ENCODE measurements at regions not wholly inside any gene's neighbourhood (a gene's known extent, or its start where the extent isn't known, plus 50 kb on each side); places are given as distances from the start of the nearest gene placed in this dataset.

DNA sequence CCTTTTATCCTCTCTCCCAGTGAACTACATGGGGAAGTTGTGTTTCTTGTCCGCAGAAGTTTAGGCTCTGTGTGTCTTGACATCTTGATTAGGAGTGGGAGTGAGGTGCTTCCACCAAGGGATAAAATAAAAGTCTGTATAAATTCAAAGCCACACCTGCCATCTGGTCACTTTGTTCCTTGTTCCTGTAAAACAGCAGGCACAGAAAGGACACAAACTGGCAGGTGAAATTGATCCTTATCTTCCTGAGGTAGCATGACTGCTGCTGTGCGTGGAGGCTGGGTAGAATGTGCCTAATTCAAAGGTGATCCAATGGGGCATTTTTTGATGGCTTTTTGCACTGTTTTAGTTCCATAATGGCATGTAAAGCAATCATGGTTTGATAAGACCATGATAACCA, 104.3 kb upstream of the KITLG start:
- Histone ChIP-seq H3K27me3 (no peaks in the 10 kb centered on the region), H3K4me3 (no peak overlapping the region), H3K9me2 (replicated peaks; ENCODE audit: insufficient read depth) (no peaks in the 10 kb centered on the region), H3K4me2 (no peak overlapping the region), H2AFZ (no peak overlapping the region), H3K79me2 (no peaks in the 10 kb centered on the region), H3K36me3 (replicated peaks; ENCODE audit: insufficient read depth, low read depth) (no peaks in the 10 kb centered on the region), H3K4me1 (ENCODE audit: insufficient read depth) (no peaks in the 10 kb centered on the region), H3K27ac (no peak overlapping the region), H4K20me1 (ENCODE audit: insufficient read depth, poor library complexity, severe bottlenecking) (no peaks in the 10 kb centered on the region), H3K9me3 (ENCODE audit: low read depth) (no peaks in the 10 kb centered on the region)
- 88% methylated on average over 2 of the region's 2 CpGs for WGBS (ENCODE audit: low lambda C conversion rate, missing lambda C conversion rate)
- no peak for DNase-seq (ENCODE audit: low spot score)
- TF ChIP-seq EZH2 (IDR thresholded peaks at IDR 0.05; ENCODE audit: borderline replicate concordance): no peak
- TF ChIP-seq, protein P1, sequence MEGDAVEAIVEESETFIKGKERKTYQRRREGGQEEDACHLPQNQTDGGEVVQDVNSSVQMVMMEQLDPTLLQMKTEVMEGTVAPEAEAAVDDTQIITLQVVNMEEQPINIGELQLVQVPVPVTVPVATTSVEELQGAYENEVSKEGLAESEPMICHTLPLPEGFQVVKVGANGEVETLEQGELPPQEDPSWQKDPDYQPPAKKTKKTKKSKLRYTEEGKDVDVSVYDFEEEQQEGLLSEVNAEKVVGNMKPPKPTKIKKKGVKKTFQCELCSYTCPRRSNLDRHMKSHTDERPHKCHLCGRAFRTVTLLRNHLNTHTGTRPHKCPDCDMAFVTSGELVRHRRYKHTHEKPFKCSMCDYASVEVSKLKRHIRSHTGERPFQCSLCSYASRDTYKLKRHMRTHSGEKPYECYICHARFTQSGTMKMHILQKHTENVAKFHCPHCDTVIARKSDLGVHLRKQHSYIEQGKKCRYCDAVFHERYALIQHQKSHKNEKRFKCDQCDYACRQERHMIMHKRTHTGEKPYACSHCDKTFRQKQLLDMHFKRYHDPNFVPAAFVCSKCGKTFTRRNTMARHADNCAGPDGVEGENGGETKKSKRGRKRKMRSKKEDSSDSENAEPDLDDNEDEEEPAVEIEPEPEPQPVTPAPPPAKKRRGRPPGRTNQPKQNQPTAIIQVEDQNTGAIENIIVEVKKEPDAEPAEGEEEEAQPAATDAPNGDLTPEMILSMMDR (IDR thresholded peaks at IDR 0.05; ENCODE audit: poor library complexity): no peak
- TF ChIP-seq EZH2phosphoT487 (IDR thresholded peaks at IDR 0.05; ENCODE audit: low read depth, severe bottlenecking, unreplicated experiment): no peak

DNA sequence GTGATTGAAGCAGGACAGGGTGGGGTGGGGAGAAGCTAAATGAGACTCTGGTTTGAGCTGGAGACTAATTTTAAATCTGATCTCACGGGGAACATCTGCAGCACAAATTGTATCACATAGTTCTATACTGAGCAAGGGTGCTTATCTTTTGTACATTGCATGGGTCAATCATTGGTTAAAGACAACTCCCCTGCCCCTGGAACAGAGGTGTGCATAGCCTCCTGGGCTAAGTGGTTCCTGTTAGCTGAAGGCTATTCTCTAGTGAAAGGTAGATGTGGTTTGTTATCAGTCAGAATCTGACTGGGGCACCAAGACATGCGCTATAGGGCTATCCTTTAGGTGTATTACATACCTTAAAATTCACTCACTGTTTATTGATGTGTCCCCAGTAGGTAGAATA, 103.9 kb upstream of the KITLG start:
- Histone ChIP-seq H3K4me1 (ENCODE audit: insufficient read depth) (no peaks in the 10 kb centered on the region), H3K4me2 (no peak overlapping the region), H3K9me3 (ENCODE audit: low read depth) (no peaks in the 10 kb centered on the region), H3K36me3 (replicated peaks; ENCODE audit: insufficient read depth, low read depth) (no peaks in the 10 kb centered on the region), H4K20me1 (ENCODE audit: insufficient read depth, poor library complexity, severe bottlenecking) (no peaks in the 10 kb centered on the region), H3K9me2 (replicated peaks; ENCODE audit: insufficient read depth) (no peaks in the 10 kb centered on the region), H2AFZ (no peak overlapping the region), H3K4me3 (no peak overlapping the region), H3K27me3 (no peaks in the 10 kb centered on the region), H3K79me2 (no peaks in the 10 kb centered on the region), H3K27ac (no peak overlapping the region)
- DNase-seq (ENCODE audit: low spot score): no peak
- WGBS (ENCODE audit: low lambda C conversion rate, missing lambda C conversion rate): 87% methylated on average over 2 of the region's 2 CpGs
- no peak for TF ChIP-seq EZH2phosphoT487 (IDR thresholded peaks at IDR 0.05; ENCODE audit: low read depth, severe bottlenecking, unreplicated experiment)
- TF ChIP-seq, protein P1 (IDR thresholded peaks at IDR 0.05; ENCODE audit: poor library complexity): no peak

DNA sequence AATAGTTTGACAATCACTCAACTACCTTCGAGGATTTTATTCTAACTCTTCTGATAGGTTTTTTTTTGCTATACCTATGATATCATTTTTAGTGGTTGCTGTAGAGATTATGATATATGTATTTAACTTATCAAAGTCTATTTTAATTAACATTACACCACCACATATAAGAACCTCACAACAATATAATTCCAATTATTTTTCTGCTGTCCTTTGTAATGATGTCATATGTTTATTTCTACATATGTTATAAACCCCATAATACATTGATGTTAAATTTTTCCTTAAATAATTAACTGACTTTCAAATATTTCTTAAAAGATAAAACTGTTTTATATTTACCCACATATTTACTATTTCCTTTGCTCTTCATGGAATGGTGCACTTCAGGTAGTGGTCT, 103.4 kb upstream of the KITLG start:
- Histone ChIP-seq H3K4me3 (no peak overlapping the region), H4K20me1 (ENCODE audit: insufficient read depth, poor library complexity, severe bottlenecking) (no peaks in the 10 kb centered on the region), H3K79me2 (no peaks in the 10 kb centered on the region), H2AFZ (no peak overlapping the region), H3K9me3 (ENCODE audit: low read depth) (no peaks in the 10 kb centered on the region), H3K4me1 (ENCODE audit: insufficient read depth) (no peaks in the 10 kb centered on the region), H3K9me2 (replicated peaks; ENCODE audit: insufficient read depth) (no peaks in the 10 kb centered on the region), H3K27ac (no peak overlapping the region), H3K27me3 (no peaks in the 10 kb centered on the region), H3K4me2 (no peak overlapping the region), H3K36me3 (replicated peaks; ENCODE audit: insufficient read depth, low read depth) (no peaks in the 10 kb centered on the region)
- WGBS (ENCODE audit: low lambda C conversion rate, missing lambda C conversion rate): 92% methylated on average over 1 of the region's 1 CpG
- TF ChIP-seq, protein P1 (IDR thresholded peaks at IDR 0.05; ENCODE audit: poor library complexity): no peak
- no peak for TF ChIP-seq EZH2 (IDR thresholded peaks at IDR 0.05; ENCODE audit: borderline replicate concordance)
- no peak for TF ChIP-seq EZH2phosphoT487 (IDR thresholded peaks at IDR 0.05; ENCODE audit: low read depth, severe bottlenecking, unreplicated experiment)
- no peak for DNase-seq (ENCODE audit: low spot score)

DNA sequence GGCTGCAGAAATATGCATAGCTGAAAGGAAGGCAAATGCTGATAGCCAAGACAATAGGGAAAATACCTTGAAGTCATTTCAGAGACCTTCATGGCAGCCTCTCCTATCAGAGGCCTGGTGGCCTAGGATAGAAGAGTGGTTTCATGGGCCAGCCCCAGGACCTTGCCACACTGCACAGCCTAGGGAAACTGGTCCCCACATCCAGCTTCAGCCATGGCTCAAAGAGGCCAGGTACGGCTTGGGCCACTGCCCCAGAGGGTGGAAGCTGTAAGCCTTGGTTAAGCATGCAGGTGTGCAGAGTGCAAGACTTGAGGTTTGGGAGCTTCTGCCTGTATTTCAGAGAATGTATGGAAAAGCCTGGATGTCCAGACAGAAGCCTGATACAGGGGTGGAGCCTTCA, 101.0 kb upstream of the KITLG start:
- no peak overlapping the region for H3K4me2 ChIP-seq
- 96% methylated on average over 1 of the region's 1 CpG for WGBS (ENCODE audit: low lambda C conversion rate, missing lambda C conversion rate)

More for the DNA sequence above, 101.0 kb upstream of the KITLG start:
- no peak for TF ChIP-seq EZH2 (IDR thresholded peaks at IDR 0.05; ENCODE audit: borderline replicate concordance)
- TF ChIP-seq, protein P1 (IDR thresholded peaks at IDR 0.05; ENCODE audit: poor library complexity): no peak
- no peak for TF ChIP-seq EZH2phosphoT487 (IDR thresholded peaks at IDR 0.05; ENCODE audit: low read depth, severe bottlenecking, unreplicated experiment)
- Histone ChIP-seq H3K27ac (no peak overlapping the region), H4K20me1 (ENCODE audit: insufficient read depth, poor library complexity, severe bottlenecking) (no peaks in the 10 kb centered on the region), H3K27me3 (no peaks in the 10 kb centered on the region), H3K4me3 (no peak overlapping the region), H3K36me3 (replicated peaks; ENCODE audit: insufficient read depth, low read depth) (no peaks in the 10 kb centered on the region), H2AFZ (no peak overlapping the region), H3K4me1 (ENCODE audit: insufficient read depth) (no peaks in the 10 kb centered on the region), H3K79me2 (no peaks in the 10 kb centered on the region), H3K9me2 (replicated peaks; ENCODE audit: insufficient read depth) (no peaks in the 10 kb centered on the region), H3K9me3 (ENCODE audit: low read depth) (no peaks in the 10 kb centered on the region)
- DNase-seq (ENCODE audit: low spot score): no peak

Data from hepatocyte (in vitro differentiated cells).